Natural killer cell (primary cell): ENCODE measurements at regions not wholly inside any gene's neighbourhood (a gene's known extent, or its start where the extent isn't known, plus 50 kb on each side); places are given as distances from the start of the nearest gene placed in this dataset.

Experiments used
- ATAC-seq, 3 donors: fragments of 150-1000 bp in 2 of 3; fragments of 200-7000 bp in 1 of 3; cut with Tn5 transposase; 1 replicate in 1 of 3; 2 replicates in 2 of 3; pipeline ENCODE4 v1.10.0; 2021; ENCODE audit warnings: mild to moderate bottlenecking in 2 of 3, moderate library complexity in 2 of 3
- DNase-seq, 2 donors: peaks; one replicate each; pipeline versions ENCODE4 v3.0.0 to v3.0.0-alpha.2; 2013 to 2021; ENCODE audit warnings: mixed read lengths in 1 of 2
- H3K27ac ChIP-seq: one replicate; pipeline ENCODE4 v1.5.1; 2013; ENCODE audit warnings: mild to moderate bottlenecking, low read length
- H3K27me3 ChIP-seq: one replicate; pipeline ENCODE4 v1.6.1; 2013; ENCODE audit warnings: low read length; ENCODE audit not compliant: control insufficient read depth, insufficient read depth
- H3K36me3 ChIP-seq: one replicate; pipeline ENCODE4 v1.6.1; 2013; ENCODE audit warnings: low read length; ENCODE audit not compliant: control insufficient read depth, insufficient read depth
- H3K4me1 ChIP-seq: one replicate; pipeline ENCODE4 v1.6.1; 2013; ENCODE audit warnings: low read length; ENCODE audit not compliant: control insufficient read depth, insufficient read depth
- H3K4me3 ChIP-seq: one replicate; pipeline ENCODE4 v1.5.1; 2013; ENCODE audit warnings: low read length
- H3K9me3 ChIP-seq: one replicate; pipeline ENCODE4 v1.6.1; 2013; ENCODE audit warnings: low read length; ENCODE audit not compliant: control insufficient read depth, insufficient read depth
- H3K27ac Mint-ChIP-seq, 2 donors: one replicate each; pipeline ENCODE4 v1.8.0; 2022; ENCODE audit warnings: mild to moderate bottlenecking in 2 of 2, mixed read lengths in 2 of 2, moderate library complexity in 1 of 2
- H3K27me3 Mint-ChIP-seq, 2 donors: one replicate each; pipeline ENCODE4 v1.8.0; 2022; ENCODE audit warnings: low read depth in 2 of 2, mixed read lengths in 2 of 2
- H3K36me3 Mint-ChIP-seq: one replicate; pipeline ENCODE4 v1.8.0; 2022; ENCODE audit warnings: mixed read lengths
- H3K4me1 Mint-ChIP-seq, 2 donors: one replicate each; pipeline ENCODE4 v1.8.0; 2022; ENCODE audit warnings: mixed read lengths in 2 of 2
- H3K4me3 Mint-ChIP-seq: one replicate; pipeline ENCODE4 v1.8.0; 2022; ENCODE audit warnings: mild to moderate bottlenecking, moderate library complexity, mixed read lengths
- H3K9me3 Mint-ChIP-seq, 2 donors: one replicate each; pipeline ENCODE4 v1.8.0; 2022; ENCODE audit warnings: mixed read lengths in 2 of 2
- WGBS: methylation state at CpG from one replicate; pipeline ENCODE4 v1.1.7; 2013; ENCODE audit warnings: missing lambda C conversion rate; ENCODE audit not compliant: insufficient coverage; 5-methylcytosine and 5-hydroxymethylcytosine counted together
- intact Hi-C: fragments of 100-400 bp; cut with micrococcal nuclease; formaldehyde crosslinking; loops from one replicate; pipeline ENCODE4 v1.14.2; 2022
- TF ChIP-seq, protein P1 (sequence below): fragments of 200-600 bp; IDR thresholded peaks from one replicate; pipeline ENCODE4 v1.8.0; 2022; ENCODE audit warnings: antibody characterized with exemption

DNA sequence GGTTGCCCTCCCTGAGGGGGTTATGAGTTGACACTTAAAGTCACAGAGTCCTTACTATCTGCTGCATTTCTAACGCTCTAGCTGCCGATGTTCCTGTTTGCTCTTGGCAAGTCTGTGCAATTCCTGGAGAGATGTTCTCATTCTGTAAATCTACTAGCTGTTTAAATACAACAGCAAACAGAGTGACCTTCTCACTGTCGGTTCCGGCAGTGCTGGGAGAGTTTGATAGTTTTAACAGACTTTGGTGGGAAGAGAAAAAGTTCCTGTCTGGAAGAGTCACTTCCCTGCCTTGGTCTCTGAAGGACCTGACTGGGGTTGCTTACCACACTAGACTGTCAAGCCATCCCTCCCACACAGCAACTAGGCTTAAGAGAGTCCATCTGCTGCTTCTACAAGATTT lies 63.3 kb upstream of the ELMO1 start:
- Histone ChIP-seq H3K27ac (no peak overlapping the region), H3K9me3 (no peaks in the 10 kb centered on the region), H3K36me3 (no peaks in the 10 kb centered on the region), H3K4me3 (no peak overlapping the region), H3K27me3 (peaks cover 2% of the 10 kb centered on the region), H3K4me1 (no peaks in the 10 kb centered on the region)
- TF ChIP-seq, protein P1, sequence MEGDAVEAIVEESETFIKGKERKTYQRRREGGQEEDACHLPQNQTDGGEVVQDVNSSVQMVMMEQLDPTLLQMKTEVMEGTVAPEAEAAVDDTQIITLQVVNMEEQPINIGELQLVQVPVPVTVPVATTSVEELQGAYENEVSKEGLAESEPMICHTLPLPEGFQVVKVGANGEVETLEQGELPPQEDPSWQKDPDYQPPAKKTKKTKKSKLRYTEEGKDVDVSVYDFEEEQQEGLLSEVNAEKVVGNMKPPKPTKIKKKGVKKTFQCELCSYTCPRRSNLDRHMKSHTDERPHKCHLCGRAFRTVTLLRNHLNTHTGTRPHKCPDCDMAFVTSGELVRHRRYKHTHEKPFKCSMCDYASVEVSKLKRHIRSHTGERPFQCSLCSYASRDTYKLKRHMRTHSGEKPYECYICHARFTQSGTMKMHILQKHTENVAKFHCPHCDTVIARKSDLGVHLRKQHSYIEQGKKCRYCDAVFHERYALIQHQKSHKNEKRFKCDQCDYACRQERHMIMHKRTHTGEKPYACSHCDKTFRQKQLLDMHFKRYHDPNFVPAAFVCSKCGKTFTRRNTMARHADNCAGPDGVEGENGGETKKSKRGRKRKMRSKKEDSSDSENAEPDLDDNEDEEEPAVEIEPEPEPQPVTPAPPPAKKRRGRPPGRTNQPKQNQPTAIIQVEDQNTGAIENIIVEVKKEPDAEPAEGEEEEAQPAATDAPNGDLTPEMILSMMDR: no peak
- H3K9me3 Mint-ChIP-seq: no peaks in the 10 kb centered on the region
- peaks cover 8 to 27% of the 10 kb centered on the region in 2 donors for H3K27me3 Mint-ChIP-seq
- H3K4me1 Mint-ChIP-seq: no peaks in the 10 kb centered on the region
- DNase-seq: no peak
- H3K4me3 Mint-ChIP-seq: no peak overlapping the region
- 71% methylated on average over 4 of the region's 4 CpGs for WGBS
- H3K27ac Mint-ChIP-seq: no peak overlapping the region
- H3K36me3 Mint-ChIP-seq: no peaks in the 10 kb centered on the region
- intact Hi-C loops: loop anchor here (5.0 to 10.0 kb wide), 3 partner anchors 277 to 1027 kb away; no protein-coding TSS in a partner anchor
- ATAC-seq: no peak

DNA sequence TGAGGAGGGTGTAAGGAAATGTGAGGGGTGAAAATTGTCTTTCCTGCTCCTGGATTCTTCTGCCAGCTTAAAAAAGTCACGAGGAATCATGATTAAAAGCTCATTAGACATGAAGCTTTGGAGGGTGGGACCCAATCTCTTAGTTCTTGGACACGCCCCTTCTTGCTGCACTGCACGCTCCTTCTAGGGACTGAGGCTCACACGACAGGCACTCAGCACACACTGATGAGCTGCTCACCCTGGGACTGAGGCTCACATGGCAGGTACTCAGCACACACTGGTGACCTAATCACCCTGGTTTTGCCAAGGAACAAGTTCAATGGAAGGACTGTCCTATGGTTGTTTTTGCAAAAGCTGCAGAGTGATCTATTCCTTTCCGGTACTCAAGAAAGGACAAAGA lies 65.8 kb upstream of the ELMO1 start:
- Histone ChIP-seq H3K27me3 (peaks cover 2% of the 10 kb centered on the region), H3K36me3 (no peaks in the 10 kb centered on the region), H3K4me1 (no peaks in the 10 kb centered on the region), H3K9me3 (no peaks in the 10 kb centered on the region), H3K4me3 (no peak overlapping the region), H3K27ac (no peak overlapping the region)
- intact Hi-C loops: loop anchor here (5.0 to 10.0 kb wide), 3 partner anchors 280 to 1030 kb away; no protein-coding TSS in a partner anchor
- no peak overlapping the region for H3K4me3 Mint-ChIP-seq
- TF ChIP-seq, protein P1: no peak
- H3K9me3 Mint-ChIP-seq: no peaks in the 10 kb centered on the region
- H3K27me3 Mint-ChIP-seq: peaks cover under 1 to 6% of the 10 kb centered on the region in 2 donors
- H3K4me1 Mint-ChIP-seq: no peaks in the 10 kb centered on the region
- ATAC-seq: no peak
- H3K27ac Mint-ChIP-seq: no peak overlapping the region
- WGBS: 89% methylated on average over 5 of the region's 5 CpGs
- DNase-seq: no peak
- H3K36me3 Mint-ChIP-seq: no peaks in the 10 kb centered on the region

DNA sequence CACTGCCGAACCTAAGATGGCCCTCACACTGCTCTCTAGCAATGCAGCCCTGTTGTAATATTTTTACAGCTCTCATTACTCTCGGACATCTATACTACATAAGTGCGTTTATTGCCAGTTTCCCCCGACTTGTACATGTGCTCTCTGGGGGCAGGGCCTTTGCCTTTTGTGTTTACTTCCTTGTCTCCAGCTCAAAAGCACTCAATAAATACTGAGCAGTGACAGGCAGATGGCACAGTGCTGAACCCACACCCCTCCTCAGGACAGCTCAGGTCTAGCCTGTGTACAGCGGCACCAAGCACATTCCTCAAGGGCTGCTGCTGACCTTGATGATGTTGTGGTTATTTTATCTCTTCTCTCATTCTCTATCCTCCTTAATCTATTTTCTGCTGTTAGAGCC lies 68.0 kb upstream of the ELMO1 start:
- H3K9me3 ChIP-seq: no peaks in the 10 kb centered on the region
- Mint-ChIP-seq H3K4me1 (no peaks in the 10 kb centered on the region), H3K4me3 (no peak overlapping the region), H3K27ac (no peak overlapping the region), H3K9me3 (no peaks in the 10 kb centered on the region), H3K27me3 (peaks cover 0 to 2% of the 10 kb centered on the region in 2 donors), H3K36me3 (no peaks in the 10 kb centered on the region)
- H3K4me1 ChIP-seq: no peaks in the 10 kb centered on the region
- ATAC-seq: no peak
- intact Hi-C loops: loop anchor here (10.0 kb wide), 2 partner anchors 282 to 1032 kb away; no protein-coding TSS in a partner anchor
- no peak overlapping the region for H3K4me3 ChIP-seq
- no peaks in the 10 kb centered on the region for H3K36me3 ChIP-seq
- no peak for DNase-seq
- TF ChIP-seq, protein P1: no peak
- no peak overlapping the region for H3K27ac ChIP-seq
- no peaks in the 10 kb centered on the region for H3K27me3 ChIP-seq
- WGBS: 95% methylated on average over 5 of the region's 5 CpGs

DNA sequence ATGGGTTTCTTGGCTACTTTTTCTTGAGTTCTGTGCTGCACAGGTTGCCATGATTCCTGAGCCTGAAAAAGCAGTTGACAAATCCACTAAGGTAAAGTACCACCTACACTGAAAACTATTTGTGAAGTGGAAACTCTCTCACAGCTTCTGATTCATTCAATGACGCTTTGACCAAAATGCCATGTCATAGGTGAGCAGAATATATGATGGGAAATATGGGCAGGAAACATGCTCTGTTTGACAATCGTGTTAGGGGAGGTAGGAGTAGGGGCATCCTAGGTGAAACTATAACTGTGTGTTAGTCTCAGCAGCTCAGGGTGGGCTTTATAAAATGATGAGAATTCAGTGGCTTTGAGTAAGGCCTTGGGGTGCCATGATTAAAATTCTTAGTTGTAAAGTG lies 69.6 kb upstream of the ELMO1 start:
- Mint-ChIP-seq H3K9me3 (no peaks in the 10 kb centered on the region), H3K27me3 (peaks cover 0 to 2% of the 10 kb centered on the region in 2 donors), H3K4me3 (no peak overlapping the region), H3K4me1 (no peaks in the 10 kb centered on the region), H3K36me3 (no peaks in the 10 kb centered on the region), H3K27ac (no peak overlapping the region)
- ATAC-seq (no peak), DNase-seq (no peak)
- no peaks in the 10 kb centered on the region for H3K27me3 ChIP-seq
- H3K9me3 ChIP-seq: no peaks in the 10 kb centered on the region
- TF ChIP-seq, protein P1: no peak
- intact Hi-C loops: loop anchor here (10.0 kb wide), 2 partner anchors 283 to 1033 kb away; no protein-coding TSS in a partner anchor
- H3K36me3 ChIP-seq: no peaks in the 10 kb centered on the region
- no peak overlapping the region for H3K27ac ChIP-seq
- WGBS: 63% methylated on average over 2 of the region's 2 CpGs
- no peak overlapping the region for H3K4me3 ChIP-seq
- H3K4me1 ChIP-seq: no peaks in the 10 kb centered on the region
